T follicular helper cell (primary cell): ENCODE measurements at regions not wholly inside any gene's neighbourhood (a gene's known extent, or its start where the extent isn't known, plus 50 kb on each side); places are given as distances from the start of the nearest gene placed in this dataset.
"Not testable (repeated sequence)": the region's sequence is repeated elsewhere in the genome, so short reads cannot be mapped to it uniquely, and the experiment has no call there.

ENCODE experiments used
- DNase-seq: peaks from one replicate; pipeline ENCODE4 v3.0.0-alpha.2; 2020; ENCODE audit warnings: low read depth

DNA sequence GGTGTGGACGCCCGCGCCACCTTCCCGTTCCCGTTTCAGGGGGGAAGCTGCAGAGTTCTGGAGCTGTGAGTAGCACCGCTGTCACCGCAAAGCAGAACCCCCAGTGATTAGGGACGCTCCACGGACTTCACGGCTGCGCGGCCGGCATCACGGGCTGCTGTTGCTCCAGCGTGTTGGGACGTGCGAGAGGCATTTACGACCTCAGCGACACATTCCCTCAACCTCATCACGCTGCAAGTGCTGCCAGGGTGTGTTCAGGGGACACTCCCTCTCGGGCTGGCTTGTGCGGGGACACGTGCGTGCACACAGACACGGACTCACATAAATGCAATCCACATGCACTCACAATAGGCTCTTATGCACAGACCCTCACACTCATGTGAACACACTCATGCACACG, 187.9 kb downstream of the NPIPB11 start:
- not testable (repeated sequence) for DNase-seq

DNA sequence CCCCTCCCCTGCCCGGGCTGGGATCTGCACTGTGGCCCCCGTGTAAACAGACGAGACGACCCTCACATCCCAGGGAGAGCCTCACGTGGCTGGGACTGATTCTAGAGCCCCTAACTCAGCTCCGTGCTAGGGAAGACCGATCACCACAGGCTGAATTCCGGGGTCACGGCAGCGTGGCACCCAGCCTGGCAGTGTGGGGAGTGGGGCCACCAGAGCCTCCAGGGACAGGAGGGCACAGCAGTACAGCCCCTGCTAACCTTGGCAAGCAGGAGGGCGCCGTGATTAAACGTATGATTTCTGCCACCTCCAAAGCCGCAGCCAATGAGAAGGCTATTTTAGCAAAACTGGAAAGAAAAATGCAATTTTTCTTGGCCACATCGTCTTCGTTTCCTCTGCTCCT, 188.3 kb downstream of the NPIPB11 start:
- DNase-seq: not testable (repeated sequence)

DNA sequence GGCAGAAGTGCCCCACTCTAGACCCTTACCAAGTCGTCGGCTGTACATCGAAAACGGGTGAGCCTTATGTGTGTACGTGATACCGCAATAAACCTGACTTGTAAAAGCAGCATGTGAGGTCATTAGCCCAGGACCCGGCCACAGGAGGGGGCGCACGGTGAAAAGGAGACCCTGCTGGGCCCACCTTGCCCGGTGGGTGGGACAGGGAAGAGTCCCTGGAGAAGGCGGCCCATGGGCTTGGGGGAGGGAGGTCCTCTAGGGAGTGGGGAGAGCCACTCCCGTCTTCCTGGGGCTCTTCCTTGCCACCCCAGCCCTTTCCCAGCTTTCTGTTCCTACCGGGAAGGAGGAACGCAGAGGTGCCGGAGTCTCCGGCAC, 188.8 kb downstream of the NPIPB11 start:
- not testable (repeated sequence) for DNase-seq

DNA sequence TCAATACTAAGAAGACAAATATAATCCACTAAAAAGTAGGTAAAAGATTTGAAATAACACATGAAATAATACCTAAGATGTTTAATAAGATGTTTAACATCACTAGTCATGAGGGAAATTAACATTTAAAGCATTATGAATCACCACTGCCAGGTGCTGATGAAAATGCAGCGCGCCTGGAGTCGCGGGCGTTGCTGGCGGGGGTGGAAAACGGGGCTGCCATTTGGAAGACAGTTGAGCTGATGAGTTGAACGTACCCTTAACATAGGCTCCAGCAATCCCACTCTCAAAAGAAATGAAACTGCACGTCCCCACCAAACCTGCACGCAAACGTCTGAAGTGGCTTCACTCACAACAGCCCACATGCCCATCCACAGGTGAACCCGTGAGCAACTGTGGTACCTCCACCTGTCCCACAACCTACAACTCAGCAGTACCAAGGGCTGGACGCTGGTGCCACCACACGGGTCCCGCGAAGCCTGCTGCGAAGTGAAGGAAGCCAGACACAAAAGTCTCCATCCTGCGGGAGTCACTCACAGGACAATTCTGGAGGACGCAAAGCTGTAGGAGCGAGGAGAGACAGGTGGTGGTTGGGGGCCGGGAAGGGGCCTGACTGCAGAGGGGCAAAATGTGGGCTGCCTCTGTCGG, 189.3 kb downstream of the NPIPB11 start:
- DNase-seq: not testable (repeated sequence)

DNA sequence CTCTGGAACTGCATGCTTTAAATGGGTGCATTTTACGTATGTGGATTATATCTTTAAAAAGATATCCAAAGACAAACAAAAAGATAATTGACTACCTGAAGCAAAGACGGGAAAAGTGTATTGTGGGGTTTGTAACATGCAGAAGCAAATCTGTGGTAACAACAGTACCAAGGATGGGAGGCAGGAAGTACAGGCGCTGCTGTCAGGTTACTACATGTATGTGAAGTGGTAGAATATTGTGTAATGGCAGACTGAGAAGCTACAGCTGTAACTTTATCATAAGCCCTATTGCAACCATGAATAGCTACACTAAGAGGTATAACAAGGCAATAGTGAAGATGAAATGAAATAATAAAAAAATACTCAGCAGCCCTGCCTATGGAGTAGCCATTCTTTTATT, 192.7 kb downstream of the NPIPB11 start:
- not testable (repeated sequence) for DNase-seq

DNA sequence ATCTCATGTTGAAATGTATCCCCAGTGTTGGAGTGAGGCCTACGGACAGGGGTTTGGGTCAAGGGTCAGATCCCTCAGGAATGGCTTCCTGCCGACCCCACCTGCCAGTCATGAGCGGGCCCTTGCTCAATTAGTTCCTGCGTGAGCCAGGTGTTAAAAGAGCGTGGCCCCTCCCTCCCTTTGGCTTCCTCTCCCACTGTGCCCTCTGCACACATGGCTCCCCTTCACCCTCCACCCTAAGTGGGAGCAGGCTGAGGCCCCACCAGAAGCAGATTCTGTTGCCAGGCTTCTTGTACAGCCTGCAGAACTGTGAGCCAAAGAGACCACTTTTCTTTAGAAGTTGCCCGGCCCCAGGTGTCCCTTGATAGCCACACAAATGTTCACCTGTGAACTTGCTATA, 193.3 kb downstream of the NPIPB11 start:
- not testable (repeated sequence) for DNase-seq

DNA sequence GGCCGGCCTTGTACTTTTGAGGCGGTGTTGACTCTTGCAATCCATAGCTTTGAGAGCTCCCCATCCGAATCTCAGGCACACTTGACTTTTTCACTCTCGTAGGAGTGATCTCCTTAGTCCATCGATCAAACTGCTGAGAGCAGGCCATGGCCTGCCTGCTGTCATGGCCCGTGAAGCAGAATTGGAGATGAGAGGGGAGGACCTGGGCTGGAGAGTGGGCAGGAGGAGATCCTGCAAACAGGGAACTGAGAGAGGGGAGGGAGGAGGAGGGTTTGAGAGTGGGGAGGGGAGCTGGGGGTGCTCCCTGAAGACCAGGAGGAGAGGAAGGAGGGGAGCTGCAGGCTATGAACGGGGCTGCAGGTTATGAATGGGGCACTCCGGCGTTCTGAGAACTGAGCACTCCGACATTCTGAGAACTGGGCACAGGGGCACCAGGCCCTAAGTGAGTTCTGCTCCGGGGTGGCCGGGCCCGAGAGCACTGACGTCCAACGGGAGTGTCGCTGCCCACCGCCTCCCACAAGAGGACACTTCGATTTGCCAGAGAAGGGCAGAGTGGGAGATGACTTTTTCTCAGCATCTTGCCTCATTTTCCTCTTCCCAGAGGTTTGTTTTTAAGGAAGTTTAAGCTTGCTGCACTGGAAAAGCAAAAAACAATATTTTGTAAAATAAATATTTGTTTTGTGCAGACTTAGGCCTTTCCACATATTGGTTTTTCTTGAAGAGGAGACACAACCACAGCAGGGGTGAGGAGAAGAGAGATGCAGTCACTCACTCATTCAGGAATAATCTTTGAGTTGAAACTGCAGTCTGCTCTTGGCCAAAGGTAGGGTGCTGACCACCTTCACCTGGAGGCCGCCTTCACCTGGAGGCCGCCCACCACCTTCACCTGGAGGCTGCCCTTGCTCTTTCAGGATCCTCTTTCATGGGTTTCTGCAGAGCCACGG, 194.2 kb downstream of the NPIPB11 start:
- not testable (repeated sequence) for DNase-seq

DNA sequence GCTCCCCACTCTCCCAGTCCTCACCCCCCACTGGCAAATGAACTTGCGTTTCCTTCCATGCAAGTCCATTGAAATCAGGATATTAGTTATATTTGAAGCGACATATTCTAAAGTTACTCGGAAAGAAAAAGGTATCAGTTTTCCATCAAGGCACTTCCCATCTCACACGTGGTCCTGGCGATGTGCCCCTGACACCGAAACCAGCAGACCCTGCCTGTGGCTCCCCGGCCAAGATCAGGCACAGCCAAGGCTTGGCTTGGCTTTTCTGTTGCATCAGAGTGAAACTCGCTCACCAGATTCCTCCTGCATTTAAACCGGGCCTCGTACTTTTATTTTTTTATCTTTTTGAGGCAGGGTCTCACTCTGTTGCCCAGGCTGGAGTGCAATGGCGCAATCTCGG, 195.1 kb downstream of the NPIPB11 start:
- DNase-seq: not testable (repeated sequence)

DNA sequence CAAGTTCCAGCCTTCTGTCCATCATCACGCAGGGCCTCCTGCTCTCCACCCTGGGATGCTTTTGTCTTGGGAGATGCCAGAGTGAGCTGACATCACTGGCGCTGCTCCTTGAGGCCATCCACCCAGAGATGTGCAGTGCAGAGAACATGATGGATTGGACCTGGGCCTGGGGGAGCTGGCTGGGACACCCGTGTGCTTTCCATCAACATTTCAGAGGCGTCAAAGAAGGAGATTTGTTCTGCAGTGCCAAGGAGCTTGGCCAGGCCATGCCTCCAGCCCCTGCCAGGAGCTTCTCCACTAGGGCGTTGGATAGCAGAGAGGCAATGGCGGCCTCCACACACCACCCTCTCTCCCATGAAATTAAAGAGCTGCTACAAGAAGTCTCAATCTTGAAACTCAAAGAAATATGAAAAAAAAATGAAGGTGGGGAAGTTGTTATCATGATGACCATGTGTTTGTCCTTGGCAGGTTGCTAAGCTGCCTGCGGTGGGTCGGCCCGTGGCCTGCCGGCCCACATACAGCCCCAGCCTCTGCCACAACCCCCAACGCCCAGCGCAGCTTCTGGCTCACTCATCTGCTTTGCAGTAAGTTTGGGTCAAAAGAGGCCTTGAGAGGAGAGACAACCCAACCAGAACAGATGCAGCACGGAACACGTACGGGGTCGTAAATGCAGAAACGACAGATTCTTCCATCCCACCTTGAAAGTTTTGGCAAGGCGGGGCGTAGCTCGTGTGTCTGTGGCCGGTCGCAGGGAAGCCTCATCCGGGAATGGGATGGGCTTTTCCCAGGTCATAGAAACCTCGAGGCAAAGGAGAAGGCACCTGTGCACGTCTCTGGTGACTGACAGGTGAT, 196.0 kb downstream of the NPIPB11 start:
- not testable (repeated sequence) for DNase-seq

DNA sequence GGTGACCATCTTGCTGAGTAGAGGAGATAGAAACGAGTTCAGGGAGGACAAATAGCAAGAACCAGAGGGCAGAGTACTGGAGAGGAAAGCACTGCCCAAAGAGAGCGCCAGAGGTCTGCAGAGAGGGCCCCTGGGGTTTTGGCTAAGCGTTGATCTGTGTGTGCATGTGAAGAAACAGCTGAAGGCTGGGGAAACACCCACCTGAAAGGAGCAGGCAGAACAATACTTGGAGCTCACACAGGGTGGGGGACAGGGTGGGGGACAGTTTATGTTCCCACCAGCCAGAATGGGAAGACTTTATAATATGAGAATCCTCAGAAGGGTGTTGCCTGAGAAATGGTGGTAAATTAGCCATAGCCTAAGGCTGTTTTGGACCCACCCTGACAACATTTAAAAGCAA, 200.4 kb downstream of the NPIPB11 start:
- not testable (repeated sequence) for DNase-seq

DNA sequence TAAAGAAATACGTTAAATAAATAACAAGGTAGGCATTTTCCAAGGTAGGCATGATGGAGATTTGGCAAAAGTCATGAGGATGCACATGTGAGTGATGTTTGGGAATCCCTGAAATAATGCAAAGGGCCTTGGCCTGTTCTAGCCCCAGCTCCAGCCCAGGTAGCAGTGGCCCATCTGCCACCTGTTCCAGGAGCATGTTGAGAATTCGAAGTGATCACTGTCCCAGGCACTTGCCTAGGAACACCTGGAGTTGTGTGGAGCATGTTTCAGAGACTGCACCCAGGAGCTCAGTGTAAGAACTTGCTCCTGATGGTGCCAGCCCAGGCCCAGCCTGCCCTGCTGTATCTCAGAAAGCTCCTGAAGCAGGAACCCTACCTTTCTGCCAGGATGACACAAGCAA, 201.4 kb downstream of the NPIPB11 start:
- DNase-seq: not testable (repeated sequence)

DNA sequence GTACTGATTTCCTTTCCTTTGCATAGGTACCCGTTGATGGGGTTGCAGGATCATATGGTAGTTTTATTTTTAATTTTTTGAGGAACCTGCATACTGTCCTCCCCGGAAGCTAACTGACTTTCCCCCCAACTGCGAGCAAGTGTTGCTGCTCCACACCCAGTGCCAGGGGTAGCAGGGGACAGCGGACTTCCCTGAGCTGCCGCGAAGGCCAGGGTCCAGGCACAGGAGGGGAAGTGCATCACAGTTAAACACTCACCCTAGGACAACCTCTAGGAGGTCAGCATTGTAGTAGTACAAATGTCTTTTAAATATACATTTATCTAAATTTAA, 201.7 kb downstream of the NPIPB11 start:
- DNase-seq: no peak

DNA sequence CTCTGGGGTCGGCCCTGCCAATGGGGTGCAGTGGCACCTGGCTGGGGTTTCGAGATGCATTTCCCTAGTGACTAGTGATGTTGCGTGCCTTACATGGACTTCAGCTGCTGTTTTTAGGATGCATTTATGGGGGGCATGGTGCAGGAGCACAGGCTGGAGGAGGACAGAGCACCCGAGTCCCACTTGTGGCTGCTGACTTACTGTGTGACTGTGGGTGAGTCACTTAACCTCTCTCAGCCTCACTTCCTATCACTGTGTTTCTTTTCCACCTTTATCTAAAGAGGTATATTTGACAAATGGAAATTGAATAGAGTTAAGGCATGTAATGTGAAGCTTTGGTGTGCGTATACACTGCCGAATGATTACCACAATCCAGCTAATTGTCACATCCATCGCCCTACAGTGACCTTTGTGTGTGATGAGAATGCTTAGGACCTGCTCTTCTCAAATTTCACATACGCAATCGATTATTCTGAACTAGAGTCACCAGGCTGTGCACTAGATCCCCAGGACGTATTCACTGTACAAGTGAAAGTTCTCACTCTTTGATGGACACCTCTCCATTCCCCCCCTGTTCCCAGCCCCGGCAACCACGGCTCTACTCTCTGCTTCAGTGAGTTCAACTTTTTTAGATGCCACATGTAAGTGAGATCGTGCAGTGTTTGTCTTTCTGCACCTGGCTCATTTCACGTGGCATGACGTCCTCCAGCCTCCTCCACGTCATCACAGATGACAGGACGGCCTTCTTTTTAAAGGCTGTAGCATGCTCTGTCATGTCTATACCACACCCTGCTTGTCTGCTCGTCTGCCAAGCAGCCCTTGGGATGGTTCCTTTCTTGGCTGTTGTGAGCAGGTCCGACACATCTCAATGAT, 202.3 kb downstream of the NPIPB11 start:
- DNase-seq: not testable (repeated sequence)

DNA sequence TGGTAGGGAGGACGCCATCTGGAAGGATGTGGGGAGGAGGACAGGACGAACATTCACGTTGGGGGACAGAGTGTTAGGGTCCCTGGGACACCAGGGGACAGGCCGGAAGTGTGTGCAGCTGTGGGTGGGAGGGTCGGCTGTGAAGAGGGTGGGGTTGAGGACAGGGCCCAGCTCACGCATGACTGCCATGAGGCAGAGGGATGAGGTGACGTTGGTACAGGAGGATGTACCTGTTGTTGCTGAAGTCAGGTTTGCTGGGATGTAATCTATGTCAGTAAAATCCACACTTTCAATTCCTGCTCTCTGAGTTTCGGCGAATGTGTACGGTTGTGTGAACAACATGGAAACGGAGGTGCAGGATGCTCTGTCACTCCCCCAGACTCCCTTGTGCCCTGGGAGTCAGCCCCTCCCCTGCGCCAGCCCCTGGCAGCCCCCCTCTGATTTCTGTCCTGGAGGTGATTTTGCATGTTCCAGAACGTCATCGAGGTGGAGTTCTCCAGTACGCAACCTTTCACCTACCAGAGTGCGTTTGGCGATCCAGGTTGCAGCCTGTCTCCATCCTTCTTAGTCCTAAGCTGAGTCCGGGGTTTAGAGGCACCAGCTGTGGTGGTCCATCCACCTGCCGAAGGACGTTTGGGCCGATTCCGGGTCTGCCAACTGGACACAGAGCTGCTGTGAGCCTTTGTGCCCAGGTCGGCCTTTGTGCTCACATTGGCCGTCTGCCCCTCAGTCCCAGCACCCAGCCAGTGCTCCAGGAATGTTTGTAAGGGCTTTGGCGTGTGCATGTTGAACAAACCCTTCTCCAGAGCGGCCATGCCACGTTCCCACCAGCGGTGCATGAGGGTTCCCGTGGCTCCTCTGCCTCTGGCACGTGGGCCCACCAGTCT, 203.2 kb downstream of the NPIPB11 start:
- not testable (repeated sequence) for DNase-seq

DNA sequence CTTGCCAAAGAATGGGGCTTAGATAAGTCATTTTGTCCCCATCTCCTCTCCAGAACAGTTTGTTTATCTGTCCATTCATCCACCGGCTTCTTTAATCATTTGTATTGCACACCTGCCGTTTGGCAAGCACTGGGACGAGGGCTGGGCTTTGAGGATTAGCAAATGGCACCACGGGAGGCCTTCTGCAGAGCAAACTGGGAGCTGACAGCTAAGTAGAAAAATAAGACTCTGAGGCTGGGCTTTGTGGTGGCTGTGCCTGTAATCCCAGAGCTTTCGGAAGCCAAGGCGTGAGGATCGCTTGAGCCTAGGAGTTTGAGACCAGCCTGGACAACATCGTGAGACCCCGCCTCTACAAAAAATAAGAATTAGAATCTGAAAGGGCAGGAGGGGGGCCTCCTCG, 203.9 kb downstream of the NPIPB11 start:
- DNase-seq: not testable (repeated sequence)

DNA sequence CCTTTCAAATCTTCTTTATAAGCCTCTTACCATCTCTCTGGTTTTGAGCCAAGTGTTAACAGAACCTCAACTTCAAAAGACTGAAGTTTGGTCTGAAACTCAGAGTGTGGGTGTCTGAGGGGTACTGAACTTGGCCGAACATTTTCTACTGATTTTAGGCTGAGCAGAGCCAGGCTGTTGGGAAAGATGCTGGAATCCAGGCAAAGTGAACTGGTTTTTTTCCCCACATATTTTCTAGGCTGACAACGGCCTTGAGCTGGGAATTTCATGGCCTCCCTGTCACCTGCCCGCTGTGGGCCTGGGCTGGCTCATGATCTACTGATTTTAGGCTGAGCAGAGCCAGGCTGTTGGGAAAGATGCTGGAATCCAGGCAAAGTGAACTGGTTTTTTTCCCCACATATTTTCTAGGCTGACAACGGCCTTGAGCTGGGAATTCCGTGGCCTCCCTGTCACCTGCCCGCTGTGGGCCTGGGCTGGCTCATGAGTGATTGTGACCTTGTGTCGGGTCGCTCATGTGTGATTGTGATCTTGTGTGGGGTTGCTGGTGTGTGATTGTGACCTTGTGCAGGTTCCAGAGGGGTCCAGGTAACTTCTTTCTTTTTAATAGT, 204.4 kb downstream of the NPIPB11 start:
- not testable (repeated sequence) for DNase-seq

DNA sequence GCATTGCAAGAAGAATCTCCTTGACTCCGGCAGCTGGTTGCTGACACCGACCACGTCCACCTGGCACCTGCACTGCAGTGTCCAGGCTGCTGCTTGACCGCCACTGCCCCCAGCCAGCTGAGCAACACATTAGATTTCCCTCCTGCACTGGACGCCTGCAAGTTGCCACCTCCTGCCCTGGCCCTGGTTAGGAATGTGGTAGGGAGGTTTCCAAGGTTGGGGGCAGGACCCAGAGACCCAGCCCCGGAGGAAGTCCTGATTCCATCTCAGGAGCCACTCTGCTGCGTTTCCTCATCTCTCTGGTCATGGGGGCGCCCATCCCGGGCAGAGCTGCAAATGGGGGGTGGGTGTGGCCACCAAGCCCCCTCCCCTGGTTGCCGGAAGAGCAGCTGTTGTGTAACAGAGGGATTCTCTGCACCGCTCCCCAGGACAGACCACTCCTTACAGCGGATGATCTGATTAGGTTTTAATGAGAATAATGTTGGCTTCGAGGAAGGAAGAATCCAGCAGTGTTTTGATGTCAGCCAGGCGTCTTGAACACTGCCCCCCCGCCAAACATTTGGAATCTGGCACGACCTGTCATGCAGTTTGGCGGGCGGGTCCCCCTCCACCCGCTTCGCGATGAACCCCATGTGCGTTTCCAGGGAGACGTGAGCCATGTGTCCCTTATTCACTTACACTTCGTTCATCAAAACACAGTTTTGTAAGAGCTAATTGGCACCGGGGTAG, 205.1 kb downstream of the NPIPB11 start:
- DNase-seq: not testable (repeated sequence)

DNA sequence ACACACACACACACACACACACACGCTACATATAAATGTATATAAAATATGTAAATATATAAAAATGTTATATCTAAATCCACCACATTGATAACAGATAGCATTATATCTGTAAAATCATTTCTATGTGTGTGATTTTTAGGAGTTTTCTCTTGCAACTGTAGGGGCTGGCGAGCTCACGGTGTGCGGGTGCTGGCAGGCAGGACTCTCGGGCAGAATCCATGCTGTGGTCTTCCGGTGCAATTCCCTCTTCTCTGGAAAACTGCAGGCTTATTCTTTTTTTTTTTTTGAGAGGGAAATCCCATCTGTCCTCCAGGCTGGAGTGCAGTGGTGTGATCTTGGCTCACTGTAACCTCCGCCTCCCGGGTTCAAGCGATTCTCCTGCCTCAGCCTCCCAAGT, 205.8 kb downstream of the NPIPB11 start:
- not testable (repeated sequence) for DNase-seq

DNA sequence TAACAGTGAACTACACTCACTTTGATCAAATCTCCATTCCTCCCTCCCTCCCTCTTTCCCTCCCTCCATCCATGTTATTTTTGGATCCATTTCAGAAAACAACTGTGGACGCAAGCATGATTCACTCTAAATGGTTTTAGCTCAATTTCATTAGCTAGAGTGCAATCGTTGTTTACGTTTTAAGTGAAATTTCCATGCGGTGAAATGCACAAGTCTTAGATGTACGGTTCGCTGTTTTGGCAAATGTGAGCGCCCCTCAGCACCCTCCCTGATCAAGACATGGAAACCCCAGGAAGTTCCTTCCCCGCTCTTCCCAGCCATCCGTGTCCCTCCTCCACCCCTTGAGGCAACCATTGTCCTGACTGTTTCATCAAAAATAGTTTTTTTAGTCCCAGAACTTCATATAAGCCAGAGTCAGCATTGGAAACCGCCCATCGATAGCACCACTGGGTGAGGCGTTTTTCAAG, 206.3 kb downstream of the NPIPB11 start:
- not testable (repeated sequence) for DNase-seq
